22Rv1 (cell line): ENCODE measurements at regions not wholly inside any gene's neighbourhood (a gene's known extent, or its start where the extent isn't known, plus 50 kb on each side); places are given as distances from the start of the nearest gene placed in this dataset.

Experiments used
- ZFX ChIP-seq: fragments of 450-650 bp; IDR thresholded peaks from 2 replicates; pipeline ENCODE4 v1.6.1; 2017; ENCODE audit warnings: antibody characterized with exemption, borderline replicate concordance
- TF ChIP-seq, protein P1 (sequence below): fragments of 450-650 bp; IDR thresholded peaks from 2 replicates; pipeline ENCODE4 v1.5.1; 2017; ENCODE audit warnings: mild to moderate bottlenecking

DNA sequence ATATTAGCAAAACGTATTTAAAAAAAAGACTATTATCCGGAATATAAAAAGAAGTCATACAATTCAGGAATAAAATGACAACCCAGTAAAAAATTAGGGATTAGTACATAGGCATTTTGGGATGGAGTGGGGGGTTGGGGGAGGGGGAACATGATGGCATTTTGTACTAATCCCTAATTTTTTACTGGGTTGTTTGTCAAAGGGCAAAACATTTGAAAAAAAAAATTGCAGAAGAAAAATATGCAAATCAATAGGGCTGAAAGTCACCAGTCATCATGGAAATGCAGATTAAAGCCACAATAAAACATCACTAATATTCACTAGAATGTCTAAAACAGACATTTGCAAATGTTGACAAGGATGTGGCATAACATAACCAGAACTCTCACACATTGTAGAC lies 82.5 kb downstream of the RPL22L1 start:
- TF ChIP-seq, protein P1, sequence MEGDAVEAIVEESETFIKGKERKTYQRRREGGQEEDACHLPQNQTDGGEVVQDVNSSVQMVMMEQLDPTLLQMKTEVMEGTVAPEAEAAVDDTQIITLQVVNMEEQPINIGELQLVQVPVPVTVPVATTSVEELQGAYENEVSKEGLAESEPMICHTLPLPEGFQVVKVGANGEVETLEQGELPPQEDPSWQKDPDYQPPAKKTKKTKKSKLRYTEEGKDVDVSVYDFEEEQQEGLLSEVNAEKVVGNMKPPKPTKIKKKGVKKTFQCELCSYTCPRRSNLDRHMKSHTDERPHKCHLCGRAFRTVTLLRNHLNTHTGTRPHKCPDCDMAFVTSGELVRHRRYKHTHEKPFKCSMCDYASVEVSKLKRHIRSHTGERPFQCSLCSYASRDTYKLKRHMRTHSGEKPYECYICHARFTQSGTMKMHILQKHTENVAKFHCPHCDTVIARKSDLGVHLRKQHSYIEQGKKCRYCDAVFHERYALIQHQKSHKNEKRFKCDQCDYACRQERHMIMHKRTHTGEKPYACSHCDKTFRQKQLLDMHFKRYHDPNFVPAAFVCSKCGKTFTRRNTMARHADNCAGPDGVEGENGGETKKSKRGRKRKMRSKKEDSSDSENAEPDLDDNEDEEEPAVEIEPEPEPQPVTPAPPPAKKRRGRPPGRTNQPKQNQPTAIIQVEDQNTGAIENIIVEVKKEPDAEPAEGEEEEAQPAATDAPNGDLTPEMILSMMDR: no peak
- TF ChIP-seq ZFX: no peak
